CD4-positive, alpha-beta T cell treated with Interferon alpha-2 for 1 hour (primary cell): ENCODE measurements at regions not wholly inside any gene's neighbourhood (a gene's known extent, or its start where the extent isn't known, plus 50 kb on each side); places are given as distances from the start of the nearest gene placed in this dataset.

Experiments used
- DNase-seq, 2 donors: peaks; one replicate each; pipeline ENCODE4 v3.0.0-alpha.2; 2020 to 2022

DNA sequence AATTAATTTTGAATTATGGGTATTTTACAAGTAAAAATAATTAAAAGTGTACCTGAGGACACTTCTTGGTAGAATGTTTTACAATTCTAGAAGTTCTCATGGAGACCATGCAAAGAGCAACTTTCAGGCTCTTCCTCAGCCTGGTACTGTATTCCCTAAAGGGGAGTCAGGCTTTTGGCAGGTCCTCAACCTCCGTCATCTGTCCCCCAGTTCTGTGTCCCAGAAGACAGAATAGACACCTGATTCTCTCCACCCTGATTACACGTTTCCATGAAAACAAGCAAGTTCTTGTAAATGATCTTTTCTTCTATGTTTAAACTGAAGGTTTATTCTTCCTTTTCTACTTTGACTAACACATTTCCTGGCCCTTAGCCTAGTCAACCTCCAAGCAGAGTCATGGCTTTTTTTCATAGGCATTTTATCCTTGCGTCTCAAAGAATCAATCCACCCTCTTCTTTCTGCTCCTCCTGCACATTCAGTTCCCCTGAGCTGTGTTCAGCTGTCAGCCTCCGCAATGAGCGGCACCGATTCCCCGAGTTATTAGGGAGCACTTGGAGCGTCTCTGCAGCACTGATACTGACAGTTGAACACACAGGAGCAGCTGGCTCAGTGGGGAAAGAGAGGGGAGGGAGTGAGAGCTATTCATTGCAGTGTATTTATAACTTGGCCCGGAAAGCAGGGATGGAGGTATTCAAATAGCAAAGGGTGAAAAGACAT is 1082.4 kb upstream of the MAP3K7 start:
- DNase-seq, result no peak

DNA sequence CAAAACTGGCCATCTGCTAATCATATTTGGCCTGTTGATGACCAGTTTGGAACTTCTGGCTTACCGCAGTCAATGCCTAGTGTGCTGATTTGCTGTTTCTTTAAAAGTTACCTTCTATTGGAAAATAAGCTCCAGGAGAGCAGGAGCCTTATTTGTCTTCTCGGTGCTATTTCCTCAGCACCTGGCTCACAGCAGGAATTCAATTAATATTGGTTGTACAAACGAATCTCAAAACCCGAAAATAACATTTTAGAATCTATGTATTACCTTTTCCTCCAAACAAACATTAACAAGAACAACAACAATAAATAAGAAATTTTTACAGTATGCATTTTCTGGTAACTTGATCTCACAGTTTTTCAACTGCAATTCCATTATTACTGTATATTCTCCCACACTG is 1080.7 kb upstream of the MAP3K7 start:
- DNase-seq, result no peak

DNA sequence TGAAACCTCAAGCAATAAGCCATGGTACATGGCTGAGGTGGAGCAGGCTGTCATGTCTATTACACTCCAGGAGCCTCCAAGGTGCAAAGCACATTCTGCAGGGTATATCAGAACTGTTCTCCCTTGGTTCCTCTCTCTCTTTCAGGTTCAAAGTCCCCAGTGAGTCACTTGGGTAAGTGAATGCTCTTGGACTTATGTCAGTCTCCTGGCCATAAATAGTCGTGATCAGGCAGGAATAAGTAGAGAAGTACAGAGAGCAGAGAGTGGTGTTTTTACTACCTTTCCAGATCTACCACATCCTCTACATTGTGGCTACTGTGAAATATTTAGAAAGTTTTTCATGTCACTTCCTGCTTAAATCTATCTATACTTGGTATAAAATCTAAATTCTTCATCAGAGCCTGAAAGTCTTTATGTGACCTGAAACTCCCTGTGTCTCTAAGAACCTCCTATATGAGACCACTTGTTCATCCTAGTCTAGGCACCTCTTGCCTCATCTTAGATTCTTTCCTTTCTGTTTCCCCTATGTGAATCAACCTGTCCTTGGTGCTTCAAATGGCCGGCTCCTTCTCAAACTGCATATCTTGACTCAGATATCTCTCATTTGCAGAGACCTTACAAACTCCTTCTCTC is 1077.6 kb upstream of the MAP3K7 start:
- no peak for DNase-seq

DNA sequence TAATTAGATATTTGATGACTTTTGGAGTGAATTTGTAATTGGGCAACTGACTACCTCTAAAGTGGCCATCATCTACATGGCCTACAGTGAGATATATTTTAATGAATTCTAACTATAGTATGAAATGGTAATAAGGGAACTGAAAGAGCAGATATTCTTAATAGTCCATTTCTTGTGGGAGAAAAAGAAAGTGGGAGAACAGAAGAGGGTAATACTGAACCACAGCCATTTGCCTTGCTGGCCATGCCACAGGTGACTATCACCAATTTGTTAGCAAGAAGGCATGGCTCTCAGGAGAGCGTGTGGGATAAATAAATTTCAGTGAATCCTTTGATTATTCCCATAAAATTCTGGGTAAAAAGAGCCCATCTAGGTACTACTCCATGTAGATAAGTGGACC is 1074.0 kb upstream of the MAP3K7 start:
- no peak for DNase-seq

DNA sequence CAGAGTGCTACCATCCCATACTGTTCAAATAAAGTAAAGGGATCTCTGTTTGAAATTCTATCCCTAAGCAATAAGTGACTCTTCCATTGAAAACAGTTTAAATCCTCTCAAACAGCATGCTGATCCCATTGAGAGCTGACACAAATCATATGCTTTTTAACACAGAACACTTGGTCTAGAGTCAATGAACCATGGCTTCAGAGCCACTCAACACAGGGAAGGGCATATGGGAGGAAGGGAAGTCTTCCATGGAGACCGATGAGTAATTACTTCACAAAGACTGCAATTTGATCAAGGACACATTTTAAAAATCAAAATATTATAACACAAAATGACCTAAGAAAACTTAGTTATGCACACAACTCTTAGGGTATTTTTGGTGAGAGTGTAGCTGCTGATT is 1073.0 kb upstream of the MAP3K7 start:
- no peak for DNase-seq

DNA sequence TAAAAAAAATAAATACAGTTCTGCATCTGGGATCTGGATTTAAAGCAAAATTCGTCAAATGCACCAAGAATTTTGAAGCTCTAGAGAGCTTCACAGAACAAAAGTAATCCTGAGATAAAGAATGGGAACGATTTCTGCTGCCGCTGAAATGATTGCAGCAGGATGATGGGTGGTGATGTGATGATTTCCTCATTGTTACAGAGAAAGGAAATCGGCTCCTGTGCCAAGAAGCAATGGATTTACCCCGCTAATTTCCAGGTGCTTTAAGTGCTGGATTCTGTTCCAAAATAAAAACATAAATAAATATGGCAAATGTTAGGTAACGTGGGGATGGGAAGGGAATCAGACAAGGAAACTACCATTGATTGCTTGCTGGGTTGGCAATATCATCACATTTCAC is 1067.9 kb upstream of the MAP3K7 start:
- no peak for DNase-seq

DNA sequence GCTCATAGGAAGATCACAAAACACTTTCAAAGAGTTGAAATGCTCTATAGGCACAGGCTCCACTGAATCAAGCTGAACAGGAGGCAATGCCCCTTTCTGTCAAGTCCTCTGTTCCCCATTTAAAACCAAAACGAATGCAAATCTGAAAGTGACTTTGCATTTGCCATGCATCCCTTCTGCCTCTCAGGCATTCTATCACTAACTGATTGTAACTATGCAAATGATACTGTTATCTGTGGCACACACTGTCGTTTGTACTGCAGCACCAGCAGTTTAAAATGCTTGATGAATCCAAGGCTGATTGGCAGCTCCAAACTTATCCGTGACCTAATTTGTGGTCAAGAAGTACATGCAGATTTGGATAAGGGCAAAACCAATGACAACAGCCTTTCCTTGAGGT is 1067.5 kb upstream of the MAP3K7 start:
- no peak for DNase-seq

DNA sequence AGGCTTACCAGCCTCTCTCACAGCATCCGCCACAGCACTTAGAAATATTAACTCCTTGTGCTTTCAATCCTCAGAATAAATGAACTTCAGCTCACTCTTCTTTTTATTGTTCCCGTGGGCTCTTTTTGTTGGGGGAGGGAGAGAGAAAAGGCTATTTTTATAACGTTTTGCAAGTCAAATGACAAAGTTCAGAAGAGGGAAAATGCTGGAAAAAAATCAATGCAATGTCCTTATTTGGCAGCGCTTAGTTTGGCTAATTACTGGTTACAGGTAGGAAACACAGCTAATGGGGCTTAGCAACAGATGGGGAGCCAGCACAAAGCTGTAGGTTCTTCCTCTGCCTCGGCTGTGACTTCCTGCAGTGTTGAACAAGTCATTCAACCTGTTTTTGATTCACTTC is 1067.0 kb upstream of the MAP3K7 start:
- DNase-seq, result no peak

DNA sequence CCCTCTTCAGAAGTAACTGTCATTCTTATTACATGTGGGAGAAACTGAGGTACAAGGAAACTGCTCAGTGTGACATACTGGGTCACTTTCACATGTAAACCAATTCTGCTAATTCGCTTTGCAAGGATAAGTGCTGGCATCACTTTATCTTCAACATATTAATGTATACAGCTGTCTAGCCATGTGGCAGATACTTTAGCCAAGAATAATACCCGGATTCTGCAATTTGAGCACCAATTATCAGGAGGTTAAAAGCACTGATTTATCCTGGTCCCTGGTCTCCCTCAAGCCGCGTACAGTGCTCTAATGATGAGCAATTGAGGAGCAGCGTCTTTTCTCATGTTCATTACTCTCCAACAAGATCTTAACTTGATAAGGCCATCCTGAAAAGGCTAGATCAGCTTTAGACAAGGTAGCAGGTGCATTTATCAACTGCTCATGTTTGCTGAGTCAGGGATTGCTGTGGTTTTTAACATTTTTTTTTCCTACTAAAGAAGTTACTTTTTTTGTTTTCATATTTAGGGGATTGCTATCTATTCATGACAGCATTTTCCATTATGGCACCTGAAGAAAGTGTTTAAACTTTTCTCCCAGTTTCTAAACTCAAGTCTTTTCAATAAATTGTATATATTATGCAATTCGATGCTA is 1066.3 kb upstream of the MAP3K7 start:
- DNase-seq, result no peak

DNA sequence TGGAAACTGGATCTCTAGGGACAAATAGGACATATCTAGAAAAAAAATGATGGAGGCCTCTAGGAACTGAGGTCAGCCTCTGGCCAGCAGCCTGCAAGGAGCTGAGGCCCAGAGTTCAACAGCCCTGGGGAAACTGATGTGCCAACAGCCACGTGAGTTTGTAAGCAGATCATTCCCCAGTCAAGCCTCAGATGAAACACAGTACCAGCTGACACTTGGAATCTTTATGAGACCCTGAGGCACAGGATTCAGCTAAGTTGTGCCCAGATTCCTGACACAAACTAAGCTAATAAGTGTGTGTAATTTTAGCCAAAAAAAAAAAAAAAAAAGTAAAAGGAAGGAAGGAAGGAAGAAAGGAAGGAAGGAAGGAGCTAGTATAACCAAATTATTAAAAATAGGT is 1059.8 kb upstream of the MAP3K7 start:
- DNase-seq, result no peak

DNA sequence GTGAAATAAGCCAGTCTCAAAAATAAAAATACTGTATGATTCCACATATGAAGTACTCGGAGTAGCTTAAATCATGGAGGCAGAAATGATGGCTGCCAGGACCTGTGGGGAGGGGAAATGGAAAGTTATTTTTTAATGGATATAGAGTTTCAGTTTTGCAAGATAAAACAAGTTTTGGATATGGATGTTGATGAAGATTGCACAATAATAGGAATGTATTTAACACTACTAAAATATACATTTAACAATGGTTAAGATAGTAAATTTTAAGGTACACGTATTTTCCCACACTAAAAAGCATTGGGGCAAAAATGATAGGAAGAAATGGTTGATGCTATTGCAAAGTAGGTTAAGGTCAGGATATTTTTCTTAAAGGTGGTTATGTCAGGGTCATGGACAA is 1058.9 kb upstream of the MAP3K7 start:
- no peak for DNase-seq

DNA sequence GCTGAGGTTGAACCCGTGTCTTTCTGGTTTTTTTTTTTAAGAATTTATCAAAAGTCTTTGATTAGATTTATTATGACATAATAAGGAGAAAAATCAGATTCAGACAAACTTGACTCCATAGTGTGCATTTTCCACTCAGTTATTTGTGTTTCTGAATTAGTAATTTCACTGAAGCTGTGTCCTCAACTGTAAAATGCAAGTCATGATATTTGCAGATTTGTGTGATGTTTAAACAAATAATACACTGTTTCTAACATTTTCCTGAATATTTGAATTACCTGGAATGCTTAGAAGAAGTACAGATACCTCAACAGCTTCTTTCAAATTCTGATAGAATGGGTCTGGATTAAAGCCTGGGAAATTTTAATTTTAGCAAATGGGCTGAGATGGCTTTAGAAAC is 1050.3 kb upstream of the MAP3K7 start:
- DNase-seq, result no peak

DNA sequence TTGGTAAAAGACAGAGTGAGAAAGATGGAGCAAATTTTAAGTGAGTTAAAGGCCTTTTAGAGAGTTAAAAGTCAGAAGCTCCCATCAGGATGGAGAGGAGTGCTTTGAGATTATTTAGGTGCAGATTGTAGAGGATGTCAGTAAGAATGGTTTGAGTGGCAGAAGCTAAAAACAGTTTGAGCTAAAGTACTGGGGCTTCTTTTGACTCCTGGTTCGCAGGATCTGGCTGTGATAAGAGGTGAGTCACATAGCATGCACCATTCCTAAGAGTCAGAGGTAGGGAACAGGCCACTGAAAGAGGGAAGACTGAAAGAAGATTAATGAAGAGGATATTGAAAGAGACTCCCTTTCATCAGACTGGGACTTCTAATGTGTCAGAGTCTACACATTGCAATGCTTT is 1047.9 kb upstream of the MAP3K7 start:
- no peak for DNase-seq

DNA sequence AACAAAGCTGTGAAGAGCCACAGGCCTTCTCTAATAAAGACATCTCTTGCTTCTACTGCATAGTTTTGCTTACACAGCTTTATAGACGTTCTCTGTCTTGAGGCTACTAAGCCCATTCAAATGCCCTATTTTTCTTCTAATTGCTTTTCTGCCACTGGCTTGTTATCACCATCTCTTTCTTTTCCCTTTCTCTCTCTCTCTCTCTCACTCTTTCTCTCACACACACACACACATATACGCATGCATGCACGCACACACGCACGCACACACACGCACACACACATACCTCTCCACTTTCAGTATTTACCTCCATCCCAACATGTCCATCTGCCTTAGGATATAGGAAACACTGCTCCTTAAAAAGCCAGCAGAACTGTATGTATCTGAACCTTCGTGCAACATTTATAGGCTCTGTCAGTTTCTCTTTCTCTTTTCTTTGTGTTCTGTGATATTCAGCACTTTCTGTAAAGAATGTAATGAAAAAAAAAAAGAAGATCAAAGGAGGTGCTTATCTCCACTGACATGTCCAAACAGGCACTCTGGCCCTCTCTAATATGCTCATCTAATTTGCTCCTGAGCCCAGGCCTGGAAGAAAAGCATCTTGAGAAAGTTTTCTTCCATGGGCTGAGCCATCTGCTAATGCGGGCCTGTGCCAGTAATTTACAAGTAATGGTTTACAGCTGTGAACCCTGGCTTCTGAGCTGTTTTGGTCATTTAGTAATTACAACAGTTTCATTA is 1046.7 kb upstream of the MAP3K7 start:
- DNase-seq, result no peak

DNA sequence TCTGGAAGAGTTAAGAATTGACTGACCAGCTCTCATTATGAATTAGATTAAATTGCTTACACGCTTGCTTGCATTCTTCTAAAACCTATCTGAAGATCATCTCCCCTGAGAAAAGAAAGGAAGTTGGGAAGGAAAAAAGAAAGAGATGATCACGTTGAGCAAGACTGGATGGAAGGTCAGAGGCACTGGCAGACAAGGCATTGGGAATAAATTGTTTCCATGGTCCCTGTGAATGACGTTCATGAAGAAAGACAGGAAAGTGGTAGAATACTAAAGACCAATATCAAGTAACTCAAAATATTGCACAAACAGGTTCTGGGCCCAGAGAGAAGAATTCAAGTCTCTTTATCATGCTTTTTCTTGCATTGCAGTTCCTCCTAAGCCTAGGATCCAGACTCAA is 1045.4 kb upstream of the MAP3K7 start:
- DNase-seq, result no peak

DNA sequence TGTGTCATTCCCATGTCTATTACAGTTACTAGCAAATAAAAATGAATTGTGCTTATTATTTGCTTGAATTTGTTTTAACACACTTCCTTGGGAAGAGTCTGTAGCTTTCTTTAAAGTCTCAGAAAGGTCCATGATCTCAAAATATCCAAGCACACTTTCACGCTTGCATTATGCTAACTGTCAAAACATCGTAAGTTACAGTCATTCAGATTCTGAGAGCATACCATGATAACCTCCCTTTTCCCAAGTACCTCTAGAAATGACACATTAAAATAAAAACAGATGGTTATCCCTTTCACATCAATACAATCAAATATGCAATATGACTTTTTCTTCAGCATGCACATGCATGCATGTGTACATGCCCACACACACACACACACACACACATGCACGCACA is 1044.4 kb upstream of the MAP3K7 start:
- DNase-seq, result no peak

DNA sequence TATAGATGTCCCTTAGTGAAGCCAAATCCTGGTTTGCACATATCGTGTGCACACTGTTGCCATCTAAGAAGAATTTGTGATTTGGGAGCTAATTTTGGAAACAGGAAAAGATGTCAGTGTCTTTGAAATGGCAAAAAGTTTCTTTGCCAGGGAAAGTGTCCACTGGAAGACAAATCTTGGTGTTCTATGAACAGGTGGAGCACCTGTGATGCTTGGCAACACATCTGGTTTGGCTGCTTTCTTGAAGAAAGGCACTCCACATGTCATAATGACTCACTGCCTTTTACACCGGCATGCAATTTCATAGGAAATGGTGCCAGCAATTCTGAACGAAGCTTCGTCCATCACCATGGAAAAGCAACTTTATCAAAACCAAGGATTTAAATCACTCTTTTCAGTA is 1040.0 kb upstream of the MAP3K7 start:
- no peak for DNase-seq

DNA sequence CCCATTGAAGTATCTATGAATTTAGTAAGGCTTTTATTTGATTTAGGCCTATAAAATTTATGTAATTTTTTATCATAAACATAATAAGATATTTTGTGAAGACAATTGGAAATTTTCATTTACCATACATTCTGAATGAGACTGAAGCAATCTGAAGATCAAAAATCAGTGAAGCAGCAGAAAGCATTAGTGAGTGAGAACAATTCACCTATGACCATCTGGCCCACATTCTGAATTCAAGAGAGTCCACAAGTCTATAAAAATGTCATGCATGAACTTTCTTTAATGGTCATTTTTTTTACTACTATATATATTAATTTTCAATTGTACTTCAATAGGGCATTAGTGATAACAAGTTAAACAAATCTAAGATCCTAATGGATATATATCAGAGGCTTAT is 1026.6 kb upstream of the MAP3K7 start:
- no peak for DNase-seq

DNA sequence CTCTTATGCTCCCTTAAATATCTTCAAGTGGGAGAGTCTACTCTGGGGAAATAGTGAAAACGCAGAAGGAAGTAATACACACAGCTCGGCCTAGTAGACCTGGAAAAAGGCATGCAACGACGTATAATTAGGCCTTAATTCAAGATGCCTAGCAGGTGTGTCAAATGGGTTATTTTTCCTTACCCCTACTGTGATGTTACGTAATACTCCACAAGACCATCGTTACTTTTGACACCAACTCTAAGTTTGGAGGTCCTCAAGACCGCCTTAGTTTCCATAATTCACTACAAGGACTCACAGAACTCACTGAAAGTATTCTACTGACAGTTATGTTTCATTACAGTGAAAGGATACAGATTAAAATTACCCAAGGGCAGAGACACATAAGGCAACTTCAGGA is 1024.3 kb upstream of the MAP3K7 start:
- DNase-seq, result no peak

DNA sequence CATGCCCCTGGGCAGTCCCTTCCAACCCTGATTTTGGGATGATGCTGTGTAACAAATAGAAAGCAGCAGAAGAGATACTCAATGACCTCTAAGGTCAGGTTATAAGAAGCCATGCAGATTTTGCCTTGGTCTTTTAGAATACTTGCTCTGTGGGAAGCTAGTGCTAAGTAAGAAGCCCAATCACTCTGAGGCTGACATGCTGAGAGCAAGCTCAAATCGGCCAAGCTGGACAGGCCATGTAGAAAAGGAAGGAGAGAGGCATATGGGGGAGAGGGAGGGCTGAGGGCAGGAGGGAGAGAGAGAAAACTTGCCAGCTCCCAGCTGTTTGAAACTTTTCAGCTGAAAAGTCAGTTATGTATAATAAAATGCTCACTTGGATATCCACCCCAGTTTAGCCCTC is 1021.6 kb upstream of the MAP3K7 start:
- DNase-seq, result no peak

DNA sequence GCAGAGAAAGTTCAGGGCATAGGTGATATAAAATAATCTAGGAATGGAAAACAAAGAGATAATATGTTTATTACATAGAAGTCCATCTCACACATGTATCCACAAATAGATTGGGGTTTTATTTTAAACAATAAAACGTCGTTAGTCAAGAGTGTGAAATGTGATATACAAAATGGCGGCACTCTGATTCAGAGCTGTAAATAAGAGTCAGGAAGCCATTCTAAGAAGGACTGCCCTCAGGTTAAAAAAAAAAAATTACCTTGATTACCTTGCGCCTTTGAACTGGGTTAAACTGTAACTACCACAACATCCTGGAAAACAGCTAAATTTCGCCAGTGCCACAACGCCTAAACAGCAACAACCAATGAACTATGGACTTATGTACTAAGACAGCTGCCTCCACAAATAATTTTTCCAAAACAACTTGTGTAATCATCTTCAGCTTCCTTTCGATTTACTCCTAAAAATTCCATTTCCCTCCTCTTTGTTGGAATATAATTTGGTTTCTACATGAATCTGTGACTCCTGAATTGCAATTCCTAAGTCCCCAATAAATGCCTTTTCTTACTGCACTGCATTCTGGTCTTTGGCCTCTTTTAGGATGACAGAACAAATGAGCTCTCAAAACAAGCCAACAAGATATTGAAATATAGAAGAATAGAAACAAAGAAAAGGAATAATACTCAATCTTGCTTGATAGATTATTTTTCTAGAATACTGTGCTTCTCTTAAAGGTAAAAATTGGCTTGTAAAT is 1019.5 kb upstream of the MAP3K7 start:
- DNase-seq, result no peak

DNA sequence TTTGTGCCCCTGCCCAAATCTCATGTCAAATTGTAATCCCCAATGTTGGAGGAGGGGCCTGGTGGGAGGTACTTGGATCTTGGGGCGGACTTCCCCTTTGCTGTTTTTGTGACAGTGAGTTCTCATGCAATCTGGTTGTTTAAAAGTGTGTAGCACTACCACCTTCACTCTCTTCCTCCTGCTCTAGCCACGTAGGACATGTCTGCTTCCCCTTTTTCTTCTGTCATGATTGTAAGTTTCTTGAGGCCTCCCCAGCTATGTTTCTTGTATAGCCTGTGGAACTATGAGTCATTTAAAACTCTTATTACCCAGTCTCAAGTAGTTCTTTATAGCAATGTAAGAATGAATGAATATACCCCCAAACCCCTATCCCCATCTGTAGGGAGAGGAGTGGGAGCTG is 1013.7 kb upstream of the MAP3K7 start:
- DNase-seq, result no peak

DNA sequence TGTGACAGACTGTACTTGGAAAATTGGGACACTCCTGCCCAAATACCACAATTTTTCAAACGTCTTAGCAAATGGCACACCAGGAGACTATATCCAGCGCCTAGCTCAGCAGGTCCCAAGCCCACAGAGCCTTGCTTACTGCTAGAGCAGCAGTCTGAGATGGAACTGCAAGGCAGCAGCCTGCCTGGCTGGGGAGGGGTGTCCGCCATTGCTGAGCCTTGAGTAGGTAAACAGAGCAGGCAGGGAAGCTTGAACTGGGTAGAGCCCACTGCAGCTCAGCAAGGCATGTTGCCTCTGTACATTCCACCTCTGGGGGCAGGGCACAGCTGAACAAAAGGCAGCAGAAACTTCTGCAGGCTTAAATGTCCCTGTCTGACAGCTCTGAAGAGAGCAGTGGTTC is 1003.3 kb upstream of the MAP3K7 start:
- no peak for DNase-seq
